A549 (cell line): ENCODE measurements at regions not wholly inside any gene's neighbourhood (a gene's known extent, or its start where the extent isn't known, plus 50 kb on each side); places are given as distances from the start of the nearest gene placed in this dataset.
"Not testable (repeated sequence)": the region's sequence is repeated elsewhere in the genome, so short reads cannot be mapped to it uniquely, and the experiment has no call there.

ENCODE experiments used
- CTCF ChIP-seq: fragments of >200 bp; sonication (Bioruptor Twin); formaldehyde crosslinking; IDR thresholded peaks from 3 replicates; pipeline ENCODE4 v1.5.1; 2016
- NFE2L2 ChIP-seq: fragments of 150-350 bp; conservative IDR thresholded peaks from 2 replicates; pipeline ENCODE4 v1.6.1; 2014; ENCODE audit warnings: low read length
- POLR2A ChIP-seq: IDR thresholded peaks from 2 replicates; pipeline ENCODE4 v1.6.1; 2012; ENCODE audit warnings: mild to moderate bottlenecking, low read length
- REST ChIP-seq: fragments of 200-600 bp; sonication (generic); IDR thresholded peaks from 2 replicates; pipeline ENCODE4 v1.6.1; 2016; ENCODE audit warnings: antibody characterized with exemption, mild to moderate bottlenecking, moderate library complexity
- ZSCAN20 ChIP-seq: fragments of 250-450 bp; sonication (Bioruptor Pico); IDR thresholded peaks from 2 replicates; pipeline ENCODE4 v1.8.0; 2022; ENCODE audit warnings: mild to moderate bottlenecking, moderate library complexity

- not testable (repeated sequence) for TF ChIP-seq NFE2L2; CTCF; ZSCAN20 (CRISPR knock-in tag); REST; POLR2A
These were observed 142.5 kb upstream of the PTPN20 start for GRCh38 chr10:46768515-46769291.
